Aorta (tissue), 5 donors: ENCODE measurements at regions not wholly inside any gene's neighbourhood (a gene's known extent, or its start where the extent isn't known, plus 50 kb on each side); places are given as distances from the start of the nearest gene placed in this dataset.
A peak's percentile ranks its signal among the peaks of the same experiment; 100 is the strongest.

Source experiments
- ATAC-seq: fragments of 200-7000 bp; cut with Tn5 transposase; one replicate; pipeline ENCODE4 v1.9.1; 2022; ENCODE audit warnings: moderate library complexity; ENCODE audit not compliant: low FRiP score
- DNase-seq, 2 donors: peaks; one replicate each; pipeline ENCODE4 v3.0.0-alpha.2; 2020
- H3K27ac ChIP-seq, 2 donors: one replicate each; pipeline ENCODE4 v1.5.1; 2013; ENCODE audit warnings: low read length in 2 of 2, mild to moderate bottlenecking in 2 of 2, moderate library complexity in 2 of 2, control low read depth in 1 of 2, inconsistent platforms in 1 of 2, low read depth in 1 of 2
- H3K27me3 ChIP-seq, 2 donors: one replicate each; pipeline ENCODE4 v1.6.1; 2013; ENCODE audit warnings: control low read depth in 1 of 2, low read length in 1 of 2, mild to moderate bottlenecking in 1 of 2, moderate library complexity in 1 of 2; ENCODE audit not compliant: insufficient read depth in 2 of 2, control insufficient read depth in 1 of 2
- H3K36me3 ChIP-seq, 2 donors: one replicate each; pipeline ENCODE4 v1.6.1; 2013; ENCODE audit warnings: control low read depth in 1 of 2, low read length in 1 of 2, mild to moderate bottlenecking in 1 of 2; ENCODE audit not compliant: insufficient read depth in 2 of 2, control insufficient read depth in 1 of 2
- H3K4me1 ChIP-seq, 2 donors: one replicate each; pipeline ENCODE4 v1.6.1; 2013; ENCODE audit warnings: low read length in 2 of 2, control low read depth in 1 of 2, mild to moderate bottlenecking in 1 of 2, moderate library complexity in 1 of 2; ENCODE audit not compliant: insufficient read depth in 2 of 2, control insufficient read depth in 1 of 2
- H3K4me3 ChIP-seq, 2 donors: one replicate each; pipeline ENCODE4 v1.5.1; 2013; ENCODE audit warnings: low read length in 2 of 2, control low read depth in 1 of 2, mild to moderate bottlenecking in 1 of 2
- H3K9me3 ChIP-seq: one replicate; pipeline ENCODE4 v1.6.1; 2013; ENCODE audit warnings: mild to moderate bottlenecking, low read length; ENCODE audit not compliant: control insufficient read depth
- WGBS, 2 donors: extraction: QIAGEN DNeasy Blood & Tissue Kit; methylation state at CpG; one replicate each; pipeline ENCODE4 v1.1.7; 2013; 5-methylcytosine and 5-hydroxymethylcytosine counted together
- intact Hi-C, 2 donors: fragments of 100-400 bp; cut with DNase I; formaldehyde crosslinking; loops; one replicate each; pipeline versions ENCODE4 v1.14.2 to v1.15.0; 2022
- donor health status: healthy with polysubstance abuse.
- donor health status: Bipolar disorder and iron deficiency.
- donor health status: DM: no; HTN: no; CAD: no.
- donor health status: DM: no; HTN: no; CAD: no.
- donor health status: DM: yes; HTN: yes; CAD: no.

DNA sequence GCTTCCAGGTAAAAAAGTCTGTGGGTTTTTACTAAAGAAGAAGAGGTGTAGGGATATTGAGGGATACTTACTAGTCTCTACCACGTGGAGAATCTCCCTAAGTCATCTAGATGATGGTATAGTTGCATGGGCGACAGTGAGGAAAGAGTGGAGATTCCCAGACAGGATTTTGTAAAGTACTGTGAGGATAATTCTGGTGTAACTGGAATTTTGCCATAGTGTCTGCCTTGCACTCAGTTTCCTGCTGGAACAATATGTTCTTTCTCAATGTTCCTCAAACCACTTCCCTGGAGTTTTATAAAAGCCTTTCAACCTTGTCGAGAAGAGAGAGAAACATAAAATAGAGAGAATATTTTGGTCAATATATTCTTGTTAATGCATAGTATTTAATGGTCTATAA is 95.1 kb upstream of the WLS start:
- Histone ChIP-seq H3K4me3 (no peak overlapping the region), H3K4me1 (peaks cover 0 to 1% of the 10 kb centered on the region in 2 donors), H3K9me3 (no peaks in the 10 kb centered on the region), H3K27ac (no peak overlapping the region), H3K36me3 (no peaks in the 10 kb centered on the region), H3K27me3 (no peaks in the 10 kb centered on the region)
- no peak for ATAC-seq
- intact Hi-C loops = loop anchor here in 1 of 2 donors (10.0 kb wide), 1 partner anchor 793 kb away; no protein-coding TSS in a partner anchor
- WGBS, 2 donors = 63 to 76% methylated on average over 3 of the region's 3 CpGs
- DNase-seq = no peak

DNA sequence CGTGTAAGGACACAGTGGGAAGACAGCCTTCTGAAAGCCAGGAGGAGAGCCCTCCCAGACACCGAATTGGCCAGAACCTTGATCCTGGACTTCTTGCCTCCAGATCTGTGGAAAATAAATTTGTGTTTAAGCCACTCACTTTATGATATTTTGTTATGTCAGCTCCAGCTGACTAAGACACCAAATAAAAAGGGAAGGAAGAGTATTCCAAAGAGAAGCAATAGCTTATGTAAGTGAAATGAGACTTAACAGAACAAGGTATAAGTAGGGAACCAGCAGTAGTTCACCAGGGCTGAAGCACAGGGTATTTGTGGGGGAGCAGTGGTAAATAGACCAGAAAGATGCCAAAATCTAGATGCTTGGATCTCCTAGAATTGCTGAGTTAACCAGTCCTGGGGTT is 94.2 kb upstream of the WLS start:
- Histone ChIP-seq H3K27ac (no peak overlapping the region), H3K4me1 (peaks cover 0 to 1% of the 10 kb centered on the region in 2 donors), H3K27me3 (no peaks in the 10 kb centered on the region), H3K4me3 (no peak overlapping the region), H3K36me3 (no peaks in the 10 kb centered on the region), H3K9me3 (no peaks in the 10 kb centered on the region)
- no peak for ATAC-seq
- no peak for DNase-seq
- WGBS, 2 donors = 93 to 94% methylated on average over 2 of the region's 2 CpGs
- intact Hi-C loops = loop anchor here in 1 of 2 donors (10.0 kb wide), 1 partner anchor 792 kb away; no protein-coding TSS in a partner anchor

DNA sequence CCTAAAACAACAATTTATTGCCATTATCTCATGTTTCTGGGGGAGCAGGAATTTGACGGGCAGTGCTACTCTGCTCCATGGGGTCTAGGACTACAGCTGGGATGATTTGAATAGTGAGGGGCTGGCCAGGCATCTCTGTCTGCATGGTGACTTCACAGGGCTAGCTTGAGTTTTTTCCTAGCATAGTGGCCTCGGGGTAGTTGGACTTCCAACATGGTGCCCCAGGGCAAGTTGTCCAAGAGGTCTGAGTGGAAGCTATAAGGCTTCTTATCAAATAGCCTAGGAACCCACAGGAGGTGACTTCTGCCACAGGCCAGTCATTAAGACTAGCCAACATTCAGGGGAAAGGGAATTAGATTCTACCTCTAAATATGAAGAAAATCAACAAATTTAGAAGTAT is 92.0 kb upstream of the WLS start:
- H3K27ac ChIP-seq = no peak overlapping the region
- intact Hi-C loops = loop anchor here (5.0 to 10.0 kb wide), 3 partner anchors 92 to 790 kb away; partner anchors contain the start of gene WLS (in 1 of the 2)
- WGBS, 2 donors = 89 to 96% methylated on average over 2 of the region's 2 CpGs

DNA sequence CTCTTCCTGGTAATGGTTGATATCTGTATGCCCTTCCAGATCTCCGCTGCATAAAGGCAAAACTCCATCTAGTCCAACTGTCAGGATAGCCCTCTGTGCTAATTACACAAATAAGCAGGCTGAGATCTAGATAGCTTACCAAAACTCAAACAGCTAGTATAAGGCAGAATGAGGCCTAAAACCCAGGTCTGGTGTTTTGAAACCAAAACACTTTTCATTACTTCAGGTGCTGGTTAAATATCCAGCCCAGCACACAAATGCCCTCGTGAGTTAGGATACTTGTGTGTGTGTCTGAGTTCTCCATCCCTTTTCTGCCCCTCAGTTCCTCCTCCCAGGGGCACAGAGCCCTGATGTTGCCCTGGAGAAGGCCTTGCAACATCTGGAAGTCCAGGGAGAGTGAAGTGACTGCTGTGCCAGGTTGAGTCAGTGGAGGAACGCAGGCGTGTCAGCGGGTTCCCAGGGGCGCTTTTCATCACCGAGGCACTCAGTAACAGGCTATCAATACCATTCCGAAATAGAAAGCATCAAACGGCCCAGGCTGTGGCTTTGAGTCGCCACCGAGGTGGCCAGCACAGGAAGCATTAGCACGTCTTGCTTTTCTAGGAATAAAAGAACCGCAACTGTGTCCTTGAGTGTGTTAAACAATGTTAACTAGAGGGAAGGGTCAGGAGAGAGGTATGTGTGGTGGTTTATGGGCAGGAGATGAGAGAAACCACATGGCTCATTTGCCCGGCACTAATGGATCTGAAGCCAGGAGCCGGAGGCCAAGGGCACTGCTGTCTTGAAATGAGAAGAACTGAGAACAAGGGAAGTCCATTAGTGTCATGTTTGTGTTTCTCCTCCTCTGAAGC is 90.7 kb upstream of the WLS start:
- 55 to 57% methylated on average over 15 of the region's 15 CpGs for WGBS, 2 donors
- no peak overlapping the region for H3K27ac ChIP-seq
- no peak overlapping the region for H3K4me3 ChIP-seq
- intact Hi-C loops = loop anchor here (5.0 to 10.0 kb wide), 3 partner anchors 91 to 788 kb away; partner anchors contain the start of gene WLS (in 1 of the 2)
- ATAC-seq (peak; percentile 52), DNase-seq (peak; percentile 61 to 81)
- H3K9me3 ChIP-seq = no peaks in the 10 kb centered on the region
- H3K4me1 ChIP-seq = peaks cover 0 to 1% of the 10 kb centered on the region in 2 donors
- H3K36me3 ChIP-seq = no peaks in the 10 kb centered on the region
- H3K27me3 ChIP-seq = no peaks in the 10 kb centered on the region

More for the DNA sequence above, 92.0 kb upstream of the WLS start:
- H3K4me3 ChIP-seq = no peak overlapping the region
- DNase-seq (no peak), ATAC-seq (no peak)
- no peaks in the 10 kb centered on the region for H3K27me3 ChIP-seq
- H3K36me3 ChIP-seq = no peaks in the 10 kb centered on the region
- H3K9me3 ChIP-seq = no peaks in the 10 kb centered on the region
- peaks cover 0 to 1% of the 10 kb centered on the region in 2 donors for H3K4me1 ChIP-seq

DNA sequence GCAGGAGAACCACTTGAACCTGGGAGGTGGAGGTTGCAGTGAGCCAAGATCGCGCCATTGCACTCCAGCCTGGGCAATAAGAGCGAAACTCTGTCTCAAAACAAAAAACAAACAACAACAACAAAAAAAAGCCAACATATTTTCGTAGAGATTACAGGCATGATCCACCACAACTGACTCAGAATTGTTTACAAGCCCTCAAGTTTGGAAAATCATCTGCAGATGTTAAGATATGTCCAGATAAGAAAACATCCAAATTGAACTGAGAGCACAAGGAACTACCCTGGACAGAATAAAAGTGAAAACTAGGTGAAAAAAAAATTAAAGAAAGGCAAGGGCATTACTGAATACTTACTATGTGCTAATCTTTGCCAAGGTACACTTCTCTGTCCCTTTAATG is 89.8 kb upstream of the WLS start:
- DNase-seq (no peak), ATAC-seq (no peak)
- Histone ChIP-seq H3K4me1 (no peaks in the 10 kb centered on the region), H3K27me3 (no peaks in the 10 kb centered on the region), H3K36me3 (no peaks in the 10 kb centered on the region), H3K9me3 (peaks cover 1% of the 10 kb centered on the region), H3K27ac (no peak overlapping the region), H3K4me3 (no peak overlapping the region)
- intact Hi-C loops = loop anchor here (5.0 to 10.0 kb wide), 3 partner anchors 90 to 787 kb away; partner anchors contain the start of gene WLS (in 1 of the 2)
- WGBS, 2 donors = 98% methylated on average over 4 of the region's 4 CpGs

DNA sequence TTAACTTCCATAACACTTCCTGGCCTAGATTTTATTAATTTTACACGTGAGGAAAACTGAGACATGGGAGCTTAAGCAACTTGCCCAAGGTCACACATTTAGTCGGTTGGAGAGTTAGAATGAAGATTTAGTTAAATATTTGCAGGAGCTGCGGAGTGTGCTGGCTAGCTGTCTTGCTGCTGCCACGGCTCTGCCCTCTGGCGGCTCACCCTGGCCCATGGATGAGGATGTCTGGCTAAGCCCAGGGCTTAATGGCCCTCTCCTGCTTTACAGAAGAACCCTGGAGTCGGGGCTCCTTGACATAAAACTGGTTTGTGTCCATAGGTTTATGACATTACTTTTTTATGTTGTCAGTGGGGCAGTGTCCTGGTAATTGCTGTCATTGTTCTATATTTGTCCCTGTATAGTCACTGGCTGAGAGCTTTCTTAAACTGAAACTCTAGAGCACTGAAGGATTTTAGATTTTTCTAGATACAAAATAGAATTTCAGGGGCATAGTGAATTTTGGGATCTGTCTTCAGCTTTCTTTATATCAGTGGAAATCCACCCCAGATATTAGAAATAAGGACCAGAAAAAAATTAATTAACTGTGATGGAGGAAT is 88.9 kb upstream of the WLS start:
- Histone ChIP-seq H3K9me3 (peaks cover 1% of the 10 kb centered on the region), H3K4me1 (no peaks in the 10 kb centered on the region), H3K27ac (no peak overlapping the region), H3K36me3 (no peaks in the 10 kb centered on the region), H3K27me3 (no peaks in the 10 kb centered on the region), H3K4me3 (no peak overlapping the region)
- ATAC-seq = peak; percentile 84
- peak; percentile 76 to 88 for DNase-seq
- 22 to 28% methylated on average over 6 of the region's 6 CpGs for WGBS, 2 donors
- intact Hi-C loops = loop anchor here (2.0 to 10.0 kb wide), 4 partner anchors 89 to 786 kb away; partner anchors contain the start of gene WLS (in 1 of the 2)

DNA sequence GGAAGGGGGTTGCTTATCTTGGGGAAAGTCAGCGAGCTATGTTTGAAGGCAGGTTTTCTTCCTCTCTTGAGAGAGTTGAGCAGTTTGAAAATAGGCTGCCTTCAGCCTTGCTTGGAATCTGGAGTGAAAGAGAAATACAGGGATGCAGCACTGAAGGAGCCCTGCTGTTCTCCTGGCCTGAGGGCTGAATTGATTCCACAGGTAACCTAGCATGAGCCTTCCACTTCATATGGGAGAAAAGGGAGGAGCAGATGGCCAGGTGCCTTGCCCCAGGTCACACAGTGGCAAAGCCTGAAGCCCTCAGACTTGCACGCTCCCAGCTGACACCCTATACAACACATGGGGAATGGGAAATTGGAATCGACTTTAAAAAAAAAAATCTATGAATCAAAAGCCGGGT is 88.0 kb upstream of the WLS start:
- no peaks in the 10 kb centered on the region for H3K4me1 ChIP-seq

DNA sequence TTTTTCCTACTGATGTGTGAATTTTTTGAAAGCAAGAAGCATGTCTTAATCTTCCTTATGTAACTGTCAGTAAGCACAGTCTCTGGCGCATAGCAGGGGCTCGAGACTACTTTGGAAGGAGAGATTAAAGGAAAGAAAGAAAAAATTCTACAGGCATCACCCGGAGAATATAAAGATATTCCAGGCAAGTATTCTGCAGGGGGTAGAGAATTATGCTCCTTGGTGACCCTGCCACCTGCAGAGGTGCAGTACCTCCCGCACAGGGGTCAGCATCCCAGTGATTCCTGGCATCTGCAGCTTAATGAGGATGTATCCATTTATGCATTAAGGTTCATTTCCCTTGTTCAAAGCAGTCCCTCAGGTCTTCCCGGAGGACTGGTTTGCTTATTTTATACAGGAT is 87.6 kb upstream of the WLS start:
- H3K4me1 ChIP-seq = no peaks in the 10 kb centered on the region
- no peaks in the 10 kb centered on the region for H3K27me3 ChIP-seq
- H3K4me3 ChIP-seq = no peak overlapping the region
- peaks cover 1% of the 10 kb centered on the region for H3K9me3 ChIP-seq
- ATAC-seq (no peak), DNase-seq (no peak)
- intact Hi-C loops = loop anchor here (2.0 to 10.0 kb wide), 4 partner anchors 88 to 785 kb away; partner anchors contain the start of gene WLS (in 1 of the 2)
- H3K27ac ChIP-seq = no peak overlapping the region
- 71 to 72% methylated on average over 5 of the region's 5 CpGs for WGBS, 2 donors
- no peaks in the 10 kb centered on the region for H3K36me3 ChIP-seq

More for the DNA sequence above, 88.0 kb upstream of the WLS start:
- peaks cover 1% of the 10 kb centered on the region for H3K9me3 ChIP-seq
- no peak for ATAC-seq
- no peaks in the 10 kb centered on the region for H3K36me3 ChIP-seq
- intact Hi-C loops = loop anchor here (2.0 to 10.0 kb wide), 4 partner anchors 88 to 786 kb away; partner anchors contain the start of gene WLS (in 1 of the 2)
- 86 to 92% methylated on average over 4 of the region's 4 CpGs for whole genome bisulfite sequencing, 2 donors
- no peak for DNase-seq
- H3K4me3 ChIP-seq = no peak overlapping the region
- no peaks in the 10 kb centered on the region for H3K27me3 ChIP-seq
- H3K27ac ChIP-seq = no peak overlapping the region
